Mesodermal cell (in vitro differentiated cells): ENCODE measurements at regions not wholly inside any gene's neighbourhood (a gene's known extent, or its start where the extent isn't known, plus 50 kb on each side); places are given as distances from the start of the nearest gene placed in this dataset.

Experiments used
- H3K27ac ChIP-seq: 2 replicates; pipeline ENCODE4 v1.7.0; 2013; ENCODE audit warnings: mild to moderate bottlenecking, low read depth, low read length, moderate library complexity; ENCODE audit not compliant: severe bottlenecking
- H3K36me3 ChIP-seq: 2 replicates; pipeline ENCODE4 v1.7.1; 2013; ENCODE audit warnings: mild to moderate bottlenecking, low read length, moderate library complexity; ENCODE audit not compliant: control insufficient read depth, insufficient read depth
- H3K4me1 ChIP-seq: one replicate; pipeline ENCODE4 v1.7.1; 2013; ENCODE audit warnings: mild to moderate bottlenecking, low read length; ENCODE audit not compliant: insufficient read depth, control insufficient read depth, poor library complexity, severe bottlenecking
- H3K4me3 ChIP-seq: 2 replicates; pipeline ENCODE4 v1.7.0; 2013; ENCODE audit warnings: low read length, control low read depth, mild to moderate bottlenecking; ENCODE audit not compliant: insufficient read depth, poor library complexity, severe bottlenecking; ENCODE audit errors: extremely low read depth
- H3K9me3 ChIP-seq: 2 replicates; pipeline ENCODE4 v1.7.1; 2013; ENCODE audit warnings: mild to moderate bottlenecking, low read length, moderate library complexity; ENCODE audit not compliant: control insufficient read depth
- WGBS, 2 experiments: methylation state at CpG; one replicate each; pipeline ENCODE4 v1.1.5; 2013; ENCODE audit warnings: missing lambda C conversion rate in 2 of 2; ENCODE audit not compliant: insufficient coverage in 2 of 2; 5-methylcytosine and 5-hydroxymethylcytosine counted together

- Histone ChIP-seq H3K4me3 (no peak overlapping the region), H3K4me1 (no peaks in the 10 kb centered on the region), H3K27ac (no peak overlapping the region), H3K9me3 (no peaks in the 10 kb centered on the region), H3K36me3 (no peaks in the 10 kb centered on the region)
- no CpG with 5 or more reads among the region's 1 CpG for WGBS, 2 experiments
Observed at GRCh38 chr4:135383356-135384288, 1182.0 kb upstream of the PABPC4L start.

- H3K4me3 ChIP-seq: no peak overlapping the region
- no peak overlapping the region for H3K27ac ChIP-seq
- no peaks in the 10 kb centered on the region for H3K9me3 ChIP-seq
- 84 to 96% methylated on average over 3 of the region's 7 CpGs for WGBS, 2 experiments
- H3K4me1 ChIP-seq: no peaks in the 10 kb centered on the region
- H3K36me3 ChIP-seq: no peaks in the 10 kb centered on the region
Observed at GRCh38 chr4:135382280-135382959, 1180.8 kb upstream of the PABPC4L start.

- no peak overlapping the region for H3K4me3 ChIP-seq
- no peaks in the 10 kb centered on the region for H3K36me3 ChIP-seq
- no peaks in the 10 kb centered on the region for H3K4me1 ChIP-seq
- no peak overlapping the region for H3K27ac ChIP-seq
- 95 to 97% methylated on average over 10 to 13 of the region's 13 CpGs for WGBS, 2 experiments
- H3K9me3 ChIP-seq: no peaks in the 10 kb centered on the region
Observed at GRCh38 chr4:135372131-135372530, 1170.5 kb upstream of the PABPC4L start.

GRCh38 chr4:135371137-135371536 lies 1169.5 kb upstream of the PABPC4L start:
- no peak overlapping the region for H3K4me3 ChIP-seq
- no peaks in the 10 kb centered on the region for H3K4me1 ChIP-seq
- 80 to 83% methylated on average over 2 of the region's 4 CpGs for WGBS, 2 experiments
- H3K9me3 ChIP-seq: no peaks in the 10 kb centered on the region
- no peak overlapping the region for H3K27ac ChIP-seq
- no peaks in the 10 kb centered on the region for H3K36me3 ChIP-seq

GRCh38 chr4:135368831-135369230 lies 1167.2 kb upstream of the PABPC4L start:
- Histone ChIP-seq H3K27ac (no peak overlapping the region), H3K9me3 (no peaks in the 10 kb centered on the region), H3K4me1 (no peaks in the 10 kb centered on the region), H3K36me3 (no peaks in the 10 kb centered on the region), H3K4me3 (no peak overlapping the region)
- 64 to 100% methylated on average over 1 to 2 of the region's 3 CpGs for WGBS, 2 experiments

GRCh38 chr4:135365065-135365464 lies 1163.5 kb upstream of the PABPC4L start:
- Histone ChIP-seq H3K4me1 (no peaks in the 10 kb centered on the region), H3K27ac (no peak overlapping the region), H3K36me3 (no peaks in the 10 kb centered on the region), H3K9me3 (no peaks in the 10 kb centered on the region), H3K4me3 (no peak overlapping the region)
- WGBS, 2 experiments: no CpG with 5 or more reads among the region's 1 CpG

- H3K27ac ChIP-seq: no peak overlapping the region
- no peak overlapping the region for H3K4me3 ChIP-seq
- H3K36me3 ChIP-seq: no peaks in the 10 kb centered on the region
- H3K9me3 ChIP-seq: no peaks in the 10 kb centered on the region
- H3K4me1 ChIP-seq: no peaks in the 10 kb centered on the region
- WGBS, 2 experiments: no CpG with 5 or more reads among the region's 1 CpG
Observed at GRCh38 chr4:135359128-135359527, 1157.5 kb upstream of the PABPC4L start.

- 85 to 100% methylated on average over 1 of the region's 1 CpG for WGBS, 2 experiments
- no peaks in the 10 kb centered on the region for H3K36me3 ChIP-seq
- H3K27ac ChIP-seq: no peak overlapping the region
- H3K4me3 ChIP-seq: no peak overlapping the region
- no peaks in the 10 kb centered on the region for H3K4me1 ChIP-seq
- no peaks in the 10 kb centered on the region for H3K9me3 ChIP-seq
Observed at GRCh38 chr4:135357091-135357490, 1155.5 kb upstream of the PABPC4L start.

GRCh38 chr4:135354876-135355275 lies 1153.3 kb upstream of the PABPC4L start:
- WGBS, 2 experiments: no CpG with 5 or more reads among the region's 1 CpG
- Histone ChIP-seq H3K9me3 (no peaks in the 10 kb centered on the region), H3K27ac (no peak overlapping the region), H3K4me1 (no peaks in the 10 kb centered on the region), H3K4me3 (no peak overlapping the region), H3K36me3 (no peaks in the 10 kb centered on the region)

- Histone ChIP-seq H3K9me3 (no peaks in the 10 kb centered on the region), H3K27ac (no peak overlapping the region), H3K36me3 (no peaks in the 10 kb centered on the region), H3K4me3 (no peak overlapping the region), H3K4me1 (no peaks in the 10 kb centered on the region)
- WGBS, 2 experiments: 83% methylated on average over 1 of the region's 3 CpGs; no CpG with 5 or more reads in 1 of the 2 experiments
Observed at GRCh38 chr4:135353008-135353407, 1151.4 kb upstream of the PABPC4L start.

GRCh38 chr4:135344492-135344891 lies 1142.9 kb upstream of the PABPC4L start:
- H3K4me3 ChIP-seq: no peak overlapping the region
- 68 to 100% methylated on average over 1 to 2 of the region's 2 CpGs for WGBS, 2 experiments
- H3K9me3 ChIP-seq: no peaks in the 10 kb centered on the region
- H3K27ac ChIP-seq: no peak overlapping the region
- H3K36me3 ChIP-seq: no peaks in the 10 kb centered on the region
- no peaks in the 10 kb centered on the region for H3K4me1 ChIP-seq
